SU-DHL-6 (cell line): ENCODE measurements at regions not wholly inside any gene's neighbourhood (a gene's known extent, or its start where the extent isn't known, plus 50 kb on each side); places are given as distances from the start of the nearest gene placed in this dataset.

Source experiments
- CTCF ChIP-seq: fragments of 200-600 bp; sonication (generic); IDR thresholded peaks from one replicate; pipeline ENCODE4 v1.5.1; 2017; ENCODE audit warnings: antibody characterized with exemption, mild to moderate bottlenecking, low read length, moderate library complexity; ENCODE audit not compliant: insufficient read depth, poor library complexity, severe bottlenecking
- EZH2phosphoT487 ChIP-seq: fragments of 200-600 bp; sonication (generic), shearing (Covaris generic); conservative IDR thresholded peaks from 2 replicates; pipeline ENCODE4 v1.6.1; 2018; ENCODE audit warnings: mild to moderate bottlenecking, antibody characterized with exemption, low read length, moderate library complexity, mixed read lengths

- TF ChIP-seq CTCF (no peak), EZH2phosphoT487 (no peak)
Observed at GRCh38 chr5:39558541-39558940, 133.8 kb upstream of the DAB2 start.
